Neural cell (in vitro differentiated cells): ENCODE measurements at regions not wholly inside any gene's neighbourhood (a gene's known extent, or its start where the extent isn't known, plus 50 kb on each side); places are given as distances from the start of the nearest gene placed in this dataset.
"Not testable (repeated sequence)": the region's sequence is repeated elsewhere in the genome, so short reads cannot be mapped to it uniquely, and the experiment has no call there.

Experiments used
- H2AFZ ChIP-seq: fragments of 200-600, 300-800 bp; sonication (generic), shearing (Covaris generic); 2 replicates; pipeline ENCODE4 v1.6.0; 2014; ENCODE audit warnings: low read depth, mild to moderate bottlenecking, antibody characterized with exemption, low read length, moderate library complexity
- H3F3A ChIP-seq: fragments of 200-600 bp; shearing (Covaris generic); 2 replicates; pipeline ENCODE4 v1.6.1; 2016; ENCODE audit warnings: mild to moderate bottlenecking, moderate library complexity, mixed read lengths, antibody characterized with exemption, low read length; ENCODE audit not compliant: insufficient read depth, poor library complexity, severe bottlenecking
- H3K27ac ChIP-seq: fragments of 200-600, 300-800 bp; sonication (generic), shearing (Covaris generic); 2 replicates; pipeline ENCODE4 v1.5.1; 2014; ENCODE audit warnings: mild to moderate bottlenecking, low read length, moderate library complexity
- H3K27me3 ChIP-seq: fragments of 300-800, 200-600 bp; sonication (generic), shearing (Covaris generic); 2 replicates; pipeline ENCODE4 v1.6.0; 2014; ENCODE audit warnings: mild to moderate bottlenecking, low read depth, low read length, moderate library complexity; ENCODE audit not compliant: insufficient read depth
- H3K36me3 ChIP-seq: fragments of 300-800, 200-600 bp; sonication (generic), shearing (Covaris generic); 2 replicates; pipeline ENCODE4 v1.5.1; 2014; ENCODE audit warnings: mild to moderate bottlenecking, antibody characterized with exemption, low read length, moderate library complexity; ENCODE audit not compliant: insufficient read depth
- H3K4me2 ChIP-seq: fragments of 300-800, 200-600 bp; sonication (generic), shearing (Covaris generic); 2 replicates; pipeline ENCODE4 v1.6.0; 2014; ENCODE audit warnings: mild to moderate bottlenecking, low read length
- H3K4me3 ChIP-seq: fragments of 300-800, 200-600 bp; sonication (generic), shearing (Covaris generic); 2 replicates; pipeline ENCODE4 v1.5.1; 2014; ENCODE audit warnings: mild to moderate bottlenecking, low read length, moderate library complexity
- H3K79me2 ChIP-seq: fragments of 200-600 bp; shearing (Covaris generic); replicated peaks from 2 replicates; pipeline ENCODE4 v1.6.0; 2014; ENCODE audit warnings: mild to moderate bottlenecking, low read length, moderate library complexity; ENCODE audit not compliant: insufficient read depth
- H3K9ac ChIP-seq: fragments of 300-800, 200-600 bp; sonication (generic), shearing (Covaris generic); 2 replicates; pipeline ENCODE4 v1.6.1; 2016; ENCODE audit warnings: mild to moderate bottlenecking, low read length, mixed read lengths
- H3K9me2 ChIP-seq: fragments of 200-600 bp; shearing (Covaris generic); 2 replicates; pipeline ENCODE4 v1.6.1; 2016; ENCODE audit warnings: mild to moderate bottlenecking, low read length, mixed read lengths; ENCODE audit not compliant: insufficient read depth
- H3K9me3 ChIP-seq: fragments of 200-600, 300-800 bp; sonication (generic), shearing (Covaris generic); 2 replicates; pipeline ENCODE4 v1.6.1; 2016; ENCODE audit warnings: mild to moderate bottlenecking, mixed run types, low read length, moderate library complexity, mixed read lengths
- H4K20me1 ChIP-seq: fragments of 200-600 bp; shearing (Covaris generic); 2 replicates; pipeline ENCODE4 v1.6.1; 2016; ENCODE audit warnings: mild to moderate bottlenecking, mixed run types; ENCODE audit not compliant: insufficient read depth
- EP300 ChIP-seq: fragments of 450-650 bp; conservative IDR thresholded peaks from 2 replicates; pipeline ENCODE4 v1.6.1; 2014; ENCODE audit warnings: antibody characterized with exemption, mild to moderate bottlenecking, moderate library complexity; ENCODE audit not compliant: poor library complexity, severe bottlenecking
- EZH2 ChIP-seq: fragments of 200-600, 300-800 bp; shearing (Covaris generic), sonication (generic); IDR thresholded peaks from 2 replicates; pipeline ENCODE4 v1.6.1; 2014; ENCODE audit warnings: antibody characterized with exemption, low read length, borderline replicate concordance, mild to moderate bottlenecking; ENCODE audit not compliant: insufficient read depth, poor library complexity, severe bottlenecking
- MXI1 ChIP-seq: fragments of 450-650 bp; conservative IDR thresholded peaks from 2 replicates; pipeline ENCODE4 v1.6.1; 2014; ENCODE audit warnings: antibody characterized with exemption, mild to moderate bottlenecking; ENCODE audit not compliant: poor library complexity, severe bottlenecking
- POLR2AphosphoS5 ChIP-seq: IDR thresholded peaks from 2 replicates; pipeline ENCODE4 v1.6.1; 2012
- RAD21 ChIP-seq: fragments of 450-650 bp; conservative IDR thresholded peaks from 2 replicates; pipeline ENCODE4 v1.6.1; 2014; ENCODE audit warnings: antibody characterized with exemption, mild to moderate bottlenecking, moderate library complexity
- SMC3 ChIP-seq: fragments of 450-650 bp; conservative IDR thresholded peaks from 2 replicates; pipeline ENCODE4 v1.6.1; 2014; ENCODE audit warnings: antibody characterized with exemption, mild to moderate bottlenecking, moderate library complexity; ENCODE audit not compliant: poor library complexity
- TAF1 ChIP-seq: IDR thresholded peaks from 2 replicates; pipeline ENCODE4 v1.6.1; 2012; ENCODE audit warnings: low read depth
- TF ChIP-seq, protein P1 (sequence below): IDR thresholded peaks from 2 replicates; pipeline ENCODE4 v1.6.1; 2012; ENCODE audit warnings: borderline replicate concordance
- TF ChIP-seq, protein P2 (sequence below): fragments of 450-650 bp; IDR thresholded peaks from 2 replicates; pipeline ENCODE4 v1.5.1; 2014; ENCODE audit warnings: antibody characterized with exemption, mild to moderate bottlenecking, moderate library complexity; ENCODE audit not compliant: poor library complexity, severe bottlenecking

DNA sequence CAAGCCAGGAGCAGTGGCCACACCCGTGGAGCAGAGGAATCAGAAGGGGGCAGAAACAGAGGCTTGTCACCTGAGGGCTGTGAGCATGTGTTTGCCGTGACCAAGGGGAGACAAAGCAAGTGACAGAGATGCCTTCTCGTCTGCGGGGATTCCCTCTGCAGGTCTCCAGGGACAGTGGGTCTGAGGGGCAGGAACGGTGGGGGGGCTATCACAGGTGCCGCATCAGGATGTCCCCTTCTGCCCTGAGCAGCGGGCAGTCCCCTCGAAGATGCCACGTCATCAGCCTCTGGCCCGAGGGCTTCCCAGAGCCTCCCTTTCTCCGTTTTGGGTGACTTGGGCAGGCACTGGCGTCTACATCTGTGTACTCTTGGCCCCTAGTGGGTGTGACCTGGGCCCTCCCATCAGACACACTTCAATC lies 338.7 kb downstream of the PREX1 start:
- Histone ChIP-seq H3F3A (no peaks in the 10 kb centered on the region), H3K79me2 (no peaks in the 10 kb centered on the region), H2AFZ (no peak overlapping the region), H3K9ac (no peak overlapping the region), H3K27ac (no peak overlapping the region), H3K36me3 (no peaks in the 10 kb centered on the region), H3K27me3 (no peaks in the 10 kb centered on the region), H3K4me2 (no peak overlapping the region), H3K9me2 (no peaks in the 10 kb centered on the region), H3K9me3 (no peaks in the 10 kb centered on the region), H3K4me3 (no peak overlapping the region), H4K20me1 (no peaks in the 10 kb centered on the region)
- TF ChIP-seq EZH2, result no peak
- TF ChIP-seq, protein P1, sequence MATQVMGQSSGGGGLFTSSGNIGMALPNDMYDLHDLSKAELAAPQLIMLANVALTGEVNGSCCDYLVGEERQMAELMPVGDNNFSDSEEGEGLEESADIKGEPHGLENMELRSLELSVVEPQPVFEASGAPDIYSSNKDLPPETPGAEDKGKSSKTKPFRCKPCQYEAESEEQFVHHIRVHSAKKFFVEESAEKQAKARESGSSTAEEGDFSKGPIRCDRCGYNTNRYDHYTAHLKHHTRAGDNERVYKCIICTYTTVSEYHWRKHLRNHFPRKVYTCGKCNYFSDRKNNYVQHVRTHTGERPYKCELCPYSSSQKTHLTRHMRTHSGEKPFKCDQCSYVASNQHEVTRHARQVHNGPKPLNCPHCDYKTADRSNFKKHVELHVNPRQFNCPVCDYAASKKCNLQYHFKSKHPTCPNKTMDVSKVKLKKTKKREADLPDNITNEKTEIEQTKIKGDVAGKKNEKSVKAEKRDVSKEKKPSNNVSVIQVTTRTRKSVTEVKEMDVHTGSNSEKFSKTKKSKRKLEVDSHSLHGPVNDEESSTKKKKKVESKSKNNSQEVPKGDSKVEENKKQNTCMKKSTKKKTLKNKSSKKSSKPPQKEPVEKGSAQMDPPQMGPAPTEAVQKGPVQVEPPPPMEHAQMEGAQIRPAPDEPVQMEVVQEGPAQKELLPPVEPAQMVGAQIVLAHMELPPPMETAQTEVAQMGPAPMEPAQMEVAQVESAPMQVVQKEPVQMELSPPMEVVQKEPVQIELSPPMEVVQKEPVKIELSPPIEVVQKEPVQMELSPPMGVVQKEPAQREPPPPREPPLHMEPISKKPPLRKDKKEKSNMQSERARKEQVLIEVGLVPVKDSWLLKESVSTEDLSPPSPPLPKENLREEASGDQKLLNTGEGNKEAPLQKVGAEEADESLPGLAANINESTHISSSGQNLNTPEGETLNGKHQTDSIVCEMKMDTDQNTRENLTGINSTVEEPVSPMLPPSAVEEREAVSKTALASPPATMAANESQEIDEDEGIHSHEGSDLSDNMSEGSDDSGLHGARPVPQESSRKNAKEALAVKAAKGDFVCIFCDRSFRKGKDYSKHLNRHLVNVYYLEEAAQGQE, result no peak
- no peak for TF ChIP-seq TAF1
- TF ChIP-seq MXI1, result no peak
- TF ChIP-seq SMC3, result no peak
- no peak for TF ChIP-seq POLR2AphosphoS5
- TF ChIP-seq, protein P2, sequence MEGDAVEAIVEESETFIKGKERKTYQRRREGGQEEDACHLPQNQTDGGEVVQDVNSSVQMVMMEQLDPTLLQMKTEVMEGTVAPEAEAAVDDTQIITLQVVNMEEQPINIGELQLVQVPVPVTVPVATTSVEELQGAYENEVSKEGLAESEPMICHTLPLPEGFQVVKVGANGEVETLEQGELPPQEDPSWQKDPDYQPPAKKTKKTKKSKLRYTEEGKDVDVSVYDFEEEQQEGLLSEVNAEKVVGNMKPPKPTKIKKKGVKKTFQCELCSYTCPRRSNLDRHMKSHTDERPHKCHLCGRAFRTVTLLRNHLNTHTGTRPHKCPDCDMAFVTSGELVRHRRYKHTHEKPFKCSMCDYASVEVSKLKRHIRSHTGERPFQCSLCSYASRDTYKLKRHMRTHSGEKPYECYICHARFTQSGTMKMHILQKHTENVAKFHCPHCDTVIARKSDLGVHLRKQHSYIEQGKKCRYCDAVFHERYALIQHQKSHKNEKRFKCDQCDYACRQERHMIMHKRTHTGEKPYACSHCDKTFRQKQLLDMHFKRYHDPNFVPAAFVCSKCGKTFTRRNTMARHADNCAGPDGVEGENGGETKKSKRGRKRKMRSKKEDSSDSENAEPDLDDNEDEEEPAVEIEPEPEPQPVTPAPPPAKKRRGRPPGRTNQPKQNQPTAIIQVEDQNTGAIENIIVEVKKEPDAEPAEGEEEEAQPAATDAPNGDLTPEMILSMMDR, result no peak
- no peak for TF ChIP-seq EP300
- no peak for TF ChIP-seq RAD21

DNA sequence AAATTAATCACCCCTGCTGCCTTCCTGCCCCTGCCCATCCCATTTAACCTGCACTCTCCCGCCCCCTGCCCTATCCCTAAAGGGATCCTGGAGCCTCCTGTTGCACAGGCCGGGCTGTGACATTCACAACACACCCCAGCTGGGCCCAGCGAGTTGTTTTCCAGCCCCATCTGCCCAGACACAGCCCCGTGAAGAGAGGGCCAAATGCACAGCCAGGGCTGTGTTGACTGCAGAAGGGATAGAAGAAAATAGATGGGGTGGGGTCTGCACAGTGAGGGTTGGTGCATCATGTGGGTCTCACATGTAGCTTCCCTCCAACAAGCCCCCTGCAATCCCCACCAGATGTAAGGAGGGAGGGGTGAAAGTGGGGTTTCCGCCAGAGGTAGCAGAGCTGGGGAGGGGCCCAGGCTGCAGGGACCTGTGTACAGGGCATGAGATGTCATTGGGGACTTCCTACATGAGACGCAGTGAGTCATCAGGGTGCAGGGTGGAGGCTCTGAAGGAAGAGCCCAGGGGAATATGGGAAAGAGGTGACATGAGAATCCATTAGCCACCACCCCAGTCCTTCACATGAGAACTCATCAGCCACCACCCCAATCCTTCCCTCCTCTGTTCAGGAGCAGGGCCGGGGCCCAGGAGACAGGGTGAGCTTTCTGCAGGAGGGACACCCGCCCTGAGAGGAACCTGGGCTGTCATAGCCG lies 339.3 kb downstream of the PREX1 start:
- not testable (repeated sequence) for H3K79me2 ChIP-seq, H3K27ac ChIP-seq, H3K9me3 ChIP-seq, H3K27me3 ChIP-seq, H2AFZ ChIP-seq, H3K4me2 ChIP-seq, H3K9me2 ChIP-seq, H3F3A ChIP-seq, H3K9ac ChIP-seq, H3K36me3 ChIP-seq, H3K4me3 ChIP-seq, H4K20me1 ChIP-seq

DNA sequence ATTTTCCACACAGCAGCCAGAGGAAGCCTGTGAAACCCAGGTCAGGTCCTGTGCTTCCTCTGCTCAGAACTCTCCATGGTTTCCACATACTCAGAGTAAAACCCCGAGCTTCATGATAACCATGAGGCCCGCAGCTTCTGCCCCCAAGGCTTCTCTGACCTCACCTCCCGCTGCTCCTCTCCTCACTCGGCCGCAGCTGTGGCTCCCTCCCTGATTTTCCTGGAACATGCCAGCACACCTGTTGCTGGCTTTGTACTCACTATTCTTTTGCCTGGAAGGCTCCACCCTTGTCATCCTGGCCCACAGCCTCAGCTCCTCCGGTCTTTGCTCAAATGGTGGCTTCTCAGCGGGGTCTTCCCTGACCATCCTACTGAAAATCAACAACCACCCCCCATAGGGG lies 341.7 kb downstream of the PREX1 start:
- TF ChIP-seq SMC3, result no peak
- TF ChIP-seq, protein P1, result no peak
- TF ChIP-seq EZH2, result no peak
- no peak for TF ChIP-seq MXI1
- no peak for TF ChIP-seq POLR2AphosphoS5
- TF ChIP-seq RAD21, result no peak
- TF ChIP-seq, protein P2, result no peak
- TF ChIP-seq TAF1, result no peak
- no peak for TF ChIP-seq EP300
- Histone ChIP-seq H3K9me3 (no peaks in the 10 kb centered on the region), H3K9me2 (no peaks in the 10 kb centered on the region), H3K27me3 (no peaks in the 10 kb centered on the region), H3K27ac (no peak overlapping the region), H3K9ac (no peak overlapping the region), H3K4me2 (no peak overlapping the region), H3K79me2 (no peaks in the 10 kb centered on the region), H4K20me1 (no peaks in the 10 kb centered on the region), H3F3A (no peaks in the 10 kb centered on the region), H3K4me3 (no peak overlapping the region), H2AFZ (no peak overlapping the region), H3K36me3 (no peaks in the 10 kb centered on the region)
